GM23338 (cell line): ENCODE measurements at regions not wholly inside any gene's neighbourhood (a gene's known extent, or its start where the extent isn't known, plus 50 kb on each side); places are given as distances from the start of the nearest gene placed in this dataset.

Experiments
- CREB1 ChIP-seq: fragments of 250-450 bp; sonication (Bioruptor Pico); IDR thresholded peaks from 2 replicates; pipeline ENCODE4 v1.5.0; 2020; ENCODE audit warnings: low read depth, mild to moderate bottlenecking, moderate library complexity
- CTCF ChIP-seq, 2 experiments: fragments of 200-600 bp in 1 of 2; sonication (generic) in 1 of 2; conservative IDR thresholded peaks; 2 replicates each; pipeline versions ENCODE4 v1.5.1 to v1.6.1; 2016 to 2017; ENCODE audit warnings: antibody characterized with exemption in 2 of 2, low read depth in 2 of 2, mild to moderate bottlenecking in 2 of 2, moderate library complexity in 1 of 2
- EZH2 ChIP-seq: fragments of 200-600 bp; sonication (generic); IDR thresholded peaks from one replicate; pipeline ENCODE4 v1.8.0; 2017; ENCODE audit warnings: antibody characterized with exemption, mild to moderate bottlenecking, low read depth; ENCODE audit not compliant: unreplicated experiment

- TF ChIP-seq EZH2 (no peak), CREB1 (CRISPR knock-in tag) (no peak), CTCF (conservative IDR thresholded peaks at IDR 0.05; ENCODE audit: low read depth in 2 of 2) (no peak)
These were observed 148.8 kb upstream of the ZNF608 start for GRCh38 chr5:124895236-124895635.
